ENCODE measurements at regions not wholly inside any gene's neighbourhood (a gene's known extent, or its start where the extent isn't known, plus 50 kb on each side); places are given as distances from the start of the nearest gene placed in this dataset.

DNA sequence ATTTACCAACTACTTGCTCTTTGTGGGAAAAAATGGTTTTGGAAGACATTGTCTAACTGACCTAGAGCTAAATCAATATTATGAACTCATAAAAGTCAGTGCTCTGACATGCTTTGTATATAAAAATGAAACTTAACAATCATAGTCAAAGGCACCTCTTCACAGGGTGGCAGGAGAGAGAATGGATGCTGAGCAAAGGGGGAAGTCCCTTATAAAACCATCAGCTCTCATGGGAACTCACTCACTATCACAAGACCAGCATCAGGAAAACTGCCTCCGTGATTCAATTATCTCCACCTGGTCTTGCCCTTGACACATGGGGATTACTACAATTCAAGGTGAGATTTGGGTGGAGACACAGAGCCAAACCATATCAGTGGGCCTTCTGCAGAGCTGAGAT, 417.6 kb upstream of the AUTS2 start:
- no peak overlapping the region for H3K4me2 ChIP-seq (ENCODE audit: insufficient read depth in 1 of 2, low read depth in 2 of 2, low read length in 2 of 2)
- H2BK5ac ChIP-seq (ENCODE audit: low read depth, low read length), result no peak overlapping the region
- no peaks in the 10 kb centered on the region for H3K23me2 ChIP-seq (ENCODE audit: low read depth, low read length)
- H2BK15ac ChIP-seq (ENCODE audit: low read length), result no peak overlapping the region
- H2BK12ac ChIP-seq (ENCODE audit: low read depth, low read length), result no peak overlapping the region
- no peaks in the 10 kb centered on the region for H3K36me3 ChIP-seq (ENCODE audit: control insufficient read depth in 2 of 4, insufficient read depth in 4 of 4, low read length in 3 of 4)
- H3K27me3 ChIP-seq (replicated peaks in 1 of 4; ENCODE audit: control insufficient read depth in 3 of 4, extremely low read depth in 1 of 4, insufficient read depth in 3 of 4, low read length in 3 of 4), result no peaks in the 10 kb centered on the region
- H3K4me3 ChIP-seq (ENCODE audit: extremely low read depth in 1 of 4, insufficient read depth in 2 of 4, low read depth in 3 of 4, low read length in 4 of 4), result no peak overlapping the region
- H2BK20ac ChIP-seq (ENCODE audit: low read length), result no peak overlapping the region
- WGBS, 2 experiments (ENCODE audit: extremely low coverage in 1 of 2, insufficient coverage in 1 of 2, insufficient read length in 1 of 2, insufficient replicate concordance in 2 of 2, low coverage in 1 of 2, low lambda C conversion rate in 2 of 2, missing lambda C conversion rate in 1 of 2), result 86% methylated on average over 1 of the region's 1 CpG; no CpG with 5 or more reads in 1 of the 2 experiments
- POLR2A ChIA-PET (ENCODE audit: partially characterized antibody), result interaction anchor here (0.6 kb wide), 1 partner anchor 69 kb away, joined by 3 read pairs; no protein-coding TSS in a partner anchor
- no peak overlapping the region for H3K14ac ChIP-seq (ENCODE audit: insufficient read length)
- DNase-seq (ENCODE audit: low read depth in 1 of 2, low spot score in 2 of 2) (no peak), FAIRE-seq (no peak)
- no peak overlapping the region for H3K9ac ChIP-seq (replicated peaks in 1 of 4; ENCODE audit: extremely low read depth in 1 of 4, low read depth in 3 of 4, low read length in 3 of 4)
- H3K4ac ChIP-seq (replicated peaks; ENCODE audit: insufficient read length, low read depth, low read length), result no peak overlapping the region
- no peak overlapping the region for H3K23ac ChIP-seq (ENCODE audit: insufficient read length)
- H3K18ac ChIP-seq (ENCODE audit: extremely low read depth, low read length), result no peak overlapping the region
- no peak overlapping the region for H2AK5ac ChIP-seq (ENCODE audit: low read depth, low read length)
- no peak overlapping the region for H3K27ac ChIP-seq (ENCODE audit: low read depth, low read length)
- no peaks in the 10 kb centered on the region for H3K79me2 ChIP-seq (ENCODE audit: control insufficient read depth in 1 of 2, insufficient read depth in 2 of 2, low read length in 2 of 2)
- no peaks in the 10 kb centered on the region for H3K79me1 ChIP-seq (ENCODE audit: low read depth, low read length)
- no peak overlapping the region for H4K8ac ChIP-seq (ENCODE audit: extremely low read depth, insufficient read depth, low read length)
- H4K5ac ChIP-seq (ENCODE audit: insufficient read length, low read depth, low read length), result no peak overlapping the region
- H4K91ac ChIP-seq (replicated peaks; ENCODE audit: insufficient read length, low read length), result no peak overlapping the region
- H4K20me1 ChIP-seq (replicated peaks in 1 of 2; ENCODE audit: control insufficient read depth in 1 of 2, insufficient read depth in 2 of 2, low read length in 2 of 2), result no peaks in the 10 kb centered on the region
- H3K4me1 ChIP-seq (replicated peaks in 1 of 4; ENCODE audit: control insufficient read depth in 3 of 4, insufficient read depth in 4 of 4, low read length in 3 of 4), result no peaks in the 10 kb centered on the region
- H3K9me3 ChIP-seq (ENCODE audit: insufficient read depth in 2 of 2, low read depth in 1 of 2, low read length in 1 of 2), result peaks cover 6 to 8% of the 10 kb centered on the region in 2 experiments; a peak in 2 of 4 replicates
- CTCF ChIA-PET (ENCODE audit: partially characterized antibody), result no interaction called here
- no peak overlapping the region for H2BK120ac ChIP-seq (replicated peaks; ENCODE audit: low read depth, low read length)
- H3K56ac ChIP-seq (replicated peaks; ENCODE audit: insufficient read length, low read depth, low read length), result no peak overlapping the region
- H2AFZ ChIP-seq (ENCODE audit: low read length), result no peak overlapping the region
- no peak for TF ChIP-seq CBX8 (IDR thresholded peaks at IDR 0.05; ENCODE audit: borderline replicate concordance, low read depth, low read length)
- no peak for TF ChIP-seq ASH2L (IDR thresholded peaks at IDR 0.05; ENCODE audit: low read length)

Measured in H1 (cell line).